ENCODE measurements at regions not wholly inside any gene's neighbourhood (a gene's known extent, or its start where the extent isn't known, plus 50 kb on each side); places are given as distances from the start of the nearest gene placed in this dataset.

GRCh38 chr18:34159691-34160185, 65.0 kb downstream of the NOL4 start:
- Histone ChIP-seq H3K27ac (peak overlapping the region; percentile 65), H3K4me1 (peaks cover 5% of the 10 kb centered on the region), H3K27me3 (no peaks in the 10 kb centered on the region), H3K36me3 (no peaks in the 10 kb centered on the region), H3K9me3 (replicated peaks) (no peaks in the 10 kb centered on the region), H3K4me3 (peak overlapping the region; percentile 56)
- no peak for DNase-seq

- H3K27me3 ChIP-seq = no peaks in the 10 kb centered on the region
- peak; percentile 74 to 83 for DNase-seq
- no peaks in the 10 kb centered on the region for H3K9me3 ChIP-seq (replicated peaks)
- H3K36me3 ChIP-seq = no peaks in the 10 kb centered on the region
- peak overlapping the region; percentile 65 for H3K27ac ChIP-seq
- peak overlapping the region; percentile 56 for H3K4me3 ChIP-seq
- H3K4me1 ChIP-seq = peaks cover 5% of the 10 kb centered on the region
Measured at GRCh38 chr18:34158881-34159690, 65.6 kb downstream of the NOL4 start.

DNA sequence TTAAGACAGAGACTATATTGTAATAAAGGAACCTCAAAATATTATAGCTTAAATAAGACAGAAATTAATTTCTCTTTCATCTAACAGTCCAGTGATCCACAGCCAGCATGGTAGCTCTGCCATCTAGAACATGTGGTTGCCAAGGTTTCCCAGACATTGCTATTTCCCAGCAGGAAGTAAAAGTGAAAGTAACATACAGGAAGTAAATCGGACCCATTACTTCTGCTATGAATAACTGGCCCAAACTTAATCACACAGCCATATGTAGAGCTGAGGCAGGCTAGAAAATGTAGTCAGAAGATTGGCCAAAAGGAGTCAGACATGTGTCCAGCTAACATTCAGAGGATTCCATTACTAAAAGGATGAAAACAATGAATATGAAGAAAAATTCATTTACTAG, 71.0 kb downstream of the NOL4 start:
- H3K27me3 ChIP-seq = no peaks in the 10 kb centered on the region

GRCh38 chr18:34131006-34131405, 93.7 kb downstream of the NOL4 start:
- H3K36me3 ChIP-seq = no peaks in the 10 kb centered on the region
- no peak overlapping the region for H3K4me3 ChIP-seq
- no peaks in the 10 kb centered on the region for H3K9me3 ChIP-seq (replicated peaks)
- no peak for DNase-seq
- no peaks in the 10 kb centered on the region for H3K4me1 ChIP-seq
- no peak overlapping the region for H3K27ac ChIP-seq
- H3K27me3 ChIP-seq = no peaks in the 10 kb centered on the region

More for the DNA sequence above, 71.0 kb downstream of the NOL4 start:
- peak in 1 of 2 experiments; percentile 13 for DNase-seq
- Histone ChIP-seq H3K36me3 (no peaks in the 10 kb centered on the region), H3K27ac (no peak overlapping the region), H3K9me3 (replicated peaks) (no peaks in the 10 kb centered on the region), H3K4me3 (peak overlapping the region; percentile 27), H3K4me1 (peaks cover 5% of the 10 kb centered on the region)

- no peak overlapping the region for H3K4me3 ChIP-seq
- no peaks in the 10 kb centered on the region for H3K36me3 ChIP-seq
- H3K27me3 ChIP-seq = no peaks in the 10 kb centered on the region
- no peaks in the 10 kb centered on the region for H3K4me1 ChIP-seq
- H3K9me3 ChIP-seq (replicated peaks) = no peaks in the 10 kb centered on the region
- no peak for DNase-seq
- H3K27ac ChIP-seq = no peak overlapping the region
Measured at GRCh38 chr18:34128436-34128835, 96.3 kb downstream of the NOL4 start.

DNA sequence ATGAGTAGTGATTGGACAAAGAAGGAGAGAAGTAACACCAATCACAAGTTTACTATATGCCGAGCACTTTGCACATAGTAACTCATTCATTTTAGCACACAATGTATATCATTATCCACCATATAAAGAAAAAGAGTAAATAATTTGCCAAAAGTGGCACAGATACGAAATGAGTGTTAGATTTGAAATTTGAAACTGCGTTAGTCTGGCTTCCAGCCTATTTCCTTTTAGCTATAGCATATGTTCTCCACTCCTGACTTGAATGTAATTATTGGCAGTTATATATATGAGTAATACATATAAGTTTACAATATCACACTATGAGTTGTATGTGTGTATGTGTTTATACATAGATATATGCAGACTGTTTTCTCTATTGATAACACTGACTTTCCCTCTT, 98.6 kb downstream of the NOL4 start:
- DNase-seq = no peak
- Histone ChIP-seq H3K4me3 (no peak overlapping the region), H3K4me1 (peaks cover 6% of the 10 kb centered on the region; the same call in 1 of the 2 replicates), H3K36me3 (no peaks in the 10 kb centered on the region), H3K9me3 (replicated peaks) (no peaks in the 10 kb centered on the region), H3K27ac (no peak overlapping the region), H3K27me3 (no peaks in the 10 kb centered on the region)

DNA sequence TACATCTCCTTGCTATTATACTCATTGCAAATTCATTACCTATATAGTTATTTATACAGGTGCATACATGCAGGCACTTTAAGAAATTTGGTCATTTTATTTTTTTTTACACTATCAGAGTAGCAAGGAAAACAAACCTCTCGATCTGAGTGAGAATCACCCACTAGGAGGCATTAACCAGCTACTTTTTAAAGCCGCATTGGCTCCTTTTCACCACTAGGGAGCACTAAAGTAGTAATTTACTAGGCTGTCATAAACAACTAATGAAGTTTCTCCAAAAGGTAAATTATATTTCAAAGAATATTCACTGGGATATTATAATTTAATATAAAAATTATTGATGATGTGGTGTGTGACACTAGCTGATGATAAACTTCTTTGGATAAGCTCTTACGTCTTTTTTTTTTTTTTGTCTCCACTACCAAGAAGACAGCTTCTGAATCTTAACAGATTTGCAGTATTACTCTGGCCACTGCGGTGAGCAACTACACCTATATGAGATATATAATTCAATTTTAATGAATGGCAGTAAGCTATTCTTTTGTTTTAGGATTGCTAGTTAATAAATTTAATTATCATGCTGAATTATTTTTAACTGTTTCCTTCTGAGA, 101.9 kb downstream of the NOL4 start:
- Histone ChIP-seq H3K27ac (no peak overlapping the region), H3K4me1 (peaks cover 12% of the 10 kb centered on the region), H3K36me3 (no peaks in the 10 kb centered on the region), H3K4me3 (no peak overlapping the region), H3K9me3 (replicated peaks) (no peaks in the 10 kb centered on the region), H3K27me3 (no peaks in the 10 kb centered on the region)
- DNase-seq = peak; percentile 7 to 54

GRCh38 chr18:34121200-34121721, 103.5 kb downstream of the NOL4 start:
- no peak overlapping the region for H3K4me3 ChIP-seq
- H3K9me3 ChIP-seq (replicated peaks) = no peaks in the 10 kb centered on the region
- no peak overlapping the region for H3K27ac ChIP-seq
- DNase-seq = peak; percentile 3 to 61
- H3K36me3 ChIP-seq = no peaks in the 10 kb centered on the region
- peaks cover 18% of the 10 kb centered on the region for H3K4me1 ChIP-seq
- H3K27me3 ChIP-seq = no peaks in the 10 kb centered on the region

DNA sequence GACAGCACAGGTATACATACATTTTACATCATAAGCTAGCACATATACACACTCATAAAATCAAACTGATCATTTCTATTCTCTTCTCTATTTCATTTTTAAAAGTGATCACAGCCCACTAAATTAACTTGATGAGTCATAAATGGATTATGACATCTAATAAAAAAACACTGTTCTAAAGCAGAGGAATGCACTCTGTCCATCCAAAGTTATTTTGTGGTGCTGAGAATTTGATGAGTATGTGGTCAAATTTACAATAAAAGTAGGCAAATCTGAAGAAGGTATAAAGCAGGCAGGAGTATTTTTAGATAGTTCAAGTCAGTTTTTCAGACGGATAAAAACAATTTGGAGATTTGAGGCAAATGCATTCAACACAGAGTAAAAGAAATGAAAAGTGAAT, 104.4 kb downstream of the NOL4 start:
- Histone ChIP-seq H3K27me3 (no peaks in the 10 kb centered on the region), H3K27ac (no peak overlapping the region), H3K36me3 (no peaks in the 10 kb centered on the region), H3K4me3 (no peak overlapping the region), H3K9me3 (replicated peaks) (no peaks in the 10 kb centered on the region), H3K4me1 (peaks cover 18% of the 10 kb centered on the region)
- no peak for DNase-seq

- Histone ChIP-seq H3K9me3 (replicated peaks) (no peaks in the 10 kb centered on the region), H3K27me3 (no peaks in the 10 kb centered on the region), H3K4me1 (peaks cover 18% of the 10 kb centered on the region), H3K36me3 (no peaks in the 10 kb centered on the region), H3K27ac (no peak overlapping the region), H3K4me3 (no peak overlapping the region)
- peak in 1 of 2 experiments; percentile 13 for DNase-seq
Measured at GRCh38 chr18:34117319-34117718, 107.4 kb downstream of the NOL4 start.

GRCh38 chr18:34115409-34116081, 109.2 kb downstream of the NOL4 start:
- H3K36me3 ChIP-seq = no peaks in the 10 kb centered on the region
- DNase-seq = peak; percentile 27 to 63
- no peak overlapping the region for H3K4me3 ChIP-seq
- no peaks in the 10 kb centered on the region for H3K27me3 ChIP-seq
- peaks cover 7% of the 10 kb centered on the region for H3K4me1 ChIP-seq
- H3K9me3 ChIP-seq (replicated peaks) = no peaks in the 10 kb centered on the region
- no peak overlapping the region for H3K27ac ChIP-seq

DNA sequence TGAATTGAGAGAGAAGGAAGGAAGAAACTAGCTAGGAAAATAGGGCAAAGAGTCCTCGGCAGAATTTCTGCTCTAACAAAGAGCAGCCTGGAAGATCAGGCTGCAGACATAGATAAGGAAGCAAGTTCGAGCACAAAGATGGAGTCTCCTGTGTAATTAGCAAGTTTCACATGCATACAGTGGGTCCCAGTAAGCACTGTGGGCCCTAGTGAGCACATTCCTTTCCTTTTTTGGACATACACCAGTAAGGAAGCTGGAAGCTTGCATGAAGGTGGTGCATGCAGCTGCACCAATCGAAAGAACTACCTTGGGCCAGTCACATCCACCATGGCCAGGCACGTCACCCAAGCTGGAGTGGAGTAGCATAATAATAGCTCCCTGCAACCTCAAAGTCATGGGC, 109.7 kb downstream of the NOL4 start:
- Histone ChIP-seq H3K27me3 (no peaks in the 10 kb centered on the region), H3K36me3 (no peaks in the 10 kb centered on the region), H3K4me3 (no peak overlapping the region), H3K4me1 (peaks cover 6% of the 10 kb centered on the region; the same call in 1 of the 2 replicates), H3K27ac (no peak overlapping the region), H3K9me3 (replicated peaks) (no peaks in the 10 kb centered on the region)
- no peak for DNase-seq

GRCh38 chr18:34108206-34108605, 116.5 kb downstream of the NOL4 start:
- no peaks in the 10 kb centered on the region for H3K9me3 ChIP-seq (replicated peaks)
- DNase-seq = no peak
- no peak overlapping the region for H3K27ac ChIP-seq
- H3K36me3 ChIP-seq = no peaks in the 10 kb centered on the region
- H3K4me3 ChIP-seq = no peak overlapping the region
- no peaks in the 10 kb centered on the region for H3K27me3 ChIP-seq
- no peaks in the 10 kb centered on the region for H3K4me1 ChIP-seq

DNA sequence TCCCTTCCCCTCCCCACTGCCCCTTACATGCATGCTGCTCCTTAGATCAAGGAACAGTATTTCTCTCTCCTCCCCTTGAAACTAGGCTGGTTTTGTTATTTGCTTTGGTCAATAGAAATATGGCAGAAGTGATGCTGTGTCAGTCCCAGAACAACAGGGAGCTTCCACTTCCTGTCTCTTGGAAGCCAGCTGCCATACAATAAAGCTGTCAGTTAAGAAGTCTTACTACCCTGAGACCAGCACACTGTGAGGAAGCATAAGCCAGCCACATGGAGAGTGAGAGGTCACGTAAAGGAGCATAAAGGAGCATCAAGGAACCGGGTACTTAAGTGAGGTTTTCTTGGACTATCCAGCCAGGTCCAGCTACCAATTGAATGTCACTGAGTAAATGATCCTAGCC, 126.6 kb downstream of the NOL4 start:
- no peak overlapping the region for H3K27ac ChIP-seq
- H3K4me1 ChIP-seq = no peaks in the 10 kb centered on the region
- no peaks in the 10 kb centered on the region for H3K27me3 ChIP-seq
- H3K36me3 ChIP-seq = no peaks in the 10 kb centered on the region
- no peaks in the 10 kb centered on the region for H3K9me3 ChIP-seq (replicated peaks)
- H3K4me3 ChIP-seq = no peak overlapping the region
- peak; percentile 3 to 33 for DNase-seq

GRCh38 chr18:34097312-34097711, 127.4 kb downstream of the NOL4 start:
- Histone ChIP-seq H3K4me3 (no peak overlapping the region), H3K36me3 (no peaks in the 10 kb centered on the region), H3K27me3 (no peaks in the 10 kb centered on the region), H3K9me3 (replicated peaks) (no peaks in the 10 kb centered on the region), H3K4me1 (no peaks in the 10 kb centered on the region), H3K27ac (no peak overlapping the region)
- no peak for DNase-seq

Data from SJCRH30 (cell line).